Right lobe of liver (tissue), 6 donors: ENCODE measurements at regions not wholly inside any gene's neighbourhood (a gene's known extent, or its start where the extent isn't known, plus 50 kb on each side); places are given as distances from the start of the nearest gene placed in this dataset.
"Not testable (repeated sequence)": the region's sequence is repeated elsewhere in the genome, so short reads cannot be mapped to it uniquely, and the experiment has no call there.

Experiments
- ATAC-seq, 4 donors: fragments of 200-7000 bp; cut with Tn5 transposase; one replicate each; pipeline ENCODE4 v1.9.1; 2020; ENCODE audit warnings: mild to moderate bottlenecking in 4 of 4, moderate library complexity in 4 of 4
- DNase-seq, 3 donors: peaks; one replicate each; pipeline ENCODE4 v3.0.0-alpha.2; 2020
- H3K27ac ChIP-seq, 3 donors: fragments of 200-600 bp; one replicate each; pipeline ENCODE4 v1.8.0; 2022
- H3K27me3 ChIP-seq, 2 donors: fragments of 200-600 bp; one replicate each; pipeline ENCODE4 v1.8.0; 2022
- H3K36me3 ChIP-seq, 4 donors: fragments of 200-600 bp; sonication (generic) in 1 of 4; one replicate each; pipeline versions ENCODE4 v1.5.1 to v1.8.0; 2017 to 2022; ENCODE audit warnings: control low read depth in 1 of 4
- H3K4me1 ChIP-seq, 4 donors: fragments of 200-600 bp; sonication (generic) in 1 of 4; one replicate each; pipeline versions ENCODE4 v1.5.1 to v1.8.0; 2017 to 2022; ENCODE audit warnings: control low read depth in 1 of 4
- H3K4me3 ChIP-seq, 3 donors: fragments of 200-600 bp; one replicate each; pipeline ENCODE4 v1.8.0; 2022
- H3K9me3 ChIP-seq, 4 donors: fragments of 200-600 bp; sonication (generic) in 1 of 4; one replicate each; pipeline versions ENCODE4 v1.5.1 to v1.8.0; 2017 to 2022; ENCODE audit warnings: control low read depth in 1 of 4
- POLR2A ChIP-seq: fragments of 450-650 bp; IDR thresholded peaks from one replicate; pipeline ENCODE4 v1.6.1; 2017; ENCODE audit warnings: antibody characterized with exemption, mild to moderate bottlenecking
- WGBS: methylation state at CpG from one replicate; pipeline ENCODE4 v1.1.6; 2018; ENCODE audit warnings: low coverage, low lambda C conversion rate; ENCODE audit not compliant: insufficient coverage; ENCODE audit errors: missing lambda C conversion rate; 5-methylcytosine and 5-hydroxymethylcytosine counted together
- intact Hi-C, 2 donors: fragments of 100-400 bp; cut with DNase I; formaldehyde crosslinking; loops; one replicate each; pipeline versions ENCODE4 v1.11.2 to v1.14.1; 2022
- TF ChIP-seq, protein P1 (sequence below), 4 donors: fragments of 200-600 bp in 3 of 4; fragments of 450-650 bp in 1 of 4; IDR thresholded peaks; one replicate each; pipeline versions ENCODE4 v1.5.1 to v1.8.0; 2016 to 2022; ENCODE audit warnings: antibody characterized with exemption in 4 of 4, mild to moderate bottlenecking in 2 of 4
- donor health status: DM: no; HTN: yes; CAD: no.
- donor health status: DM: no; HTN: no; CAD: no.
- donor health status: DM: no; HTN: no; CAD: no.
- donor health status: DM: no; HTN: yes; CAD: no.
- donor health status: DM: no; HTN: yes; CAD: no.

DNA sequence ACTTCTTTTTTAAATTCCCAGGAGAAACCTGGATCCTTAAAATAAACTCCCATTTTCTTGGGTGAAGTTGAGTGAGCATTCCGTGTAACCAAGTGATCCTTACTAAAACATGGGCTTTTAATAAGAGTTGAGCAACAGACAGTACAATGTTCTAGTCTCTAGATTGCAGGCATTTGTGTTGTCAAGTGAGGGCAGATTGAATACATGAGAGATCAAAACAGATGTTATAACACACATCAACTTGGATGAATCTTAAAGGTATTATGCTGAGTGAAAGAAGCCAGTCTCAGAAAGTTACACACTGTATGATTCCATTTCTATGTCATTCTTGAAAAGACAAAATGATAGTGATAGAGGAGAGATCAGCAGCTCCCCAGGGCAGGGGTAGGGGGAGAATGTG, 213.9 kb upstream of the CCDC196 start:
- Histone ChIP-seq H3K4me1 (no peaks in the 10 kb centered on the region), H3K27ac (no peak overlapping the region), H3K9me3 (no peaks in the 10 kb centered on the region), H3K4me3 (no peak overlapping the region), H3K27me3 (no peaks in the 10 kb centered on the region), H3K36me3 (no peaks in the 10 kb centered on the region)
- ATAC-seq: no peak
- WGBS: 75% methylated on average over 1 of the region's 1 CpG
- TF ChIP-seq, protein P1, sequence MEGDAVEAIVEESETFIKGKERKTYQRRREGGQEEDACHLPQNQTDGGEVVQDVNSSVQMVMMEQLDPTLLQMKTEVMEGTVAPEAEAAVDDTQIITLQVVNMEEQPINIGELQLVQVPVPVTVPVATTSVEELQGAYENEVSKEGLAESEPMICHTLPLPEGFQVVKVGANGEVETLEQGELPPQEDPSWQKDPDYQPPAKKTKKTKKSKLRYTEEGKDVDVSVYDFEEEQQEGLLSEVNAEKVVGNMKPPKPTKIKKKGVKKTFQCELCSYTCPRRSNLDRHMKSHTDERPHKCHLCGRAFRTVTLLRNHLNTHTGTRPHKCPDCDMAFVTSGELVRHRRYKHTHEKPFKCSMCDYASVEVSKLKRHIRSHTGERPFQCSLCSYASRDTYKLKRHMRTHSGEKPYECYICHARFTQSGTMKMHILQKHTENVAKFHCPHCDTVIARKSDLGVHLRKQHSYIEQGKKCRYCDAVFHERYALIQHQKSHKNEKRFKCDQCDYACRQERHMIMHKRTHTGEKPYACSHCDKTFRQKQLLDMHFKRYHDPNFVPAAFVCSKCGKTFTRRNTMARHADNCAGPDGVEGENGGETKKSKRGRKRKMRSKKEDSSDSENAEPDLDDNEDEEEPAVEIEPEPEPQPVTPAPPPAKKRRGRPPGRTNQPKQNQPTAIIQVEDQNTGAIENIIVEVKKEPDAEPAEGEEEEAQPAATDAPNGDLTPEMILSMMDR (IDR thresholded peaks at IDR 0.05): no peak
- TF ChIP-seq POLR2A: no peak
- intact Hi-C loops: no loop called here
- no peak for DNase-seq

DNA sequence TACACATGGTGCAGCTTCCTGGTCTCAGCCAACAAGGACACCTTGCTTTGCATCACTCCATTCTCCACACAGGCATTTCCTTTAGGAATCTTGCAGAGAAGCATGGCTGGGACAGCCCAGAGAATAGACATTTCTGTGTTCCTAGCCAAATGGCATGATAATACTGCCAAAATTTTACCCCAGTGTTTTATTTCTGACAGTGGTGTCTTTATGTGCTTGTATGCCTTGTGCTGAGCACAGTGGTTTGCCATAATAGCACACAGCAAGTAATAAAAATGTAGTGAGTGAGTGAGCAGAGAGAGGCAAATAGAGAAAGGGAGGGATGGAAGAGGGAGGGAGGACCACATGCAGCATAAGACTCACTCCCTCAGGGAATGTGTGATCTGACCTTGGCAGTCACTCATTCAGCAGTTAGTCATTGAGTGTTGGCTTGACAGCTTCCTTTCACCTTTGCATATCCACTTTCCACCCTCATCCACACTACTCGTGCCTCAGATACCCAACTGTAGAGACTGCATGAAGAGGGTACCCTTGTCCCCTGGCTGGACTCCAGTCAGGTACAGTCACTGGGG, 212.8 kb upstream of the CCDC196 start:
- Histone ChIP-seq H3K36me3 (no peaks in the 10 kb centered on the region), H3K27me3 (no peaks in the 10 kb centered on the region), H3K4me3 (no peak overlapping the region), H3K9me3 (no peaks in the 10 kb centered on the region), H3K27ac (no peak overlapping the region), H3K4me1 (no peaks in the 10 kb centered on the region)
- intact Hi-C loops: no loop called here
- no peak for TF ChIP-seq POLR2A
- TF ChIP-seq, protein P1 (IDR thresholded peaks at IDR 0.05): no peak
- DNase-seq (no peak), ATAC-seq (no peak)
- WGBS: 43% methylated on average over 1 of the region's 1 CpG

DNA sequence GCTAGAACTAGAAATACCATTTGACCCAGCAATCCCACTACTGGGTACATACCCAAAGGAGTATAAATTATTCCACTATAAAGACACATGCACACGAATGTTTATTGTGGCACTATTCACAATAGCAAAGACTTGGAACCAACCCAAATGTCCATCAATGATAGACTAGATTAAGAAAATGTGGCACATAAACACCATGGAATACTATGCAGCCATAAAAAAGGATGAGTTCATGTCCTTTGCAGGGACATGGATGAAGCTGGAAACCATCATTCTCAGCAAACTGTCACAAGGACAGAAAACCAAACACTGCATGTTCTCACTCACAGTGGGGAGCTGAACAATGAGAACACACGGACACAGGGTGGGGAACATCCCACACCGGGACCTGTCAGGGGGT, 207.8 kb upstream of the CCDC196 start:
- intact Hi-C loops: not testable (repeated sequence)

DNA sequence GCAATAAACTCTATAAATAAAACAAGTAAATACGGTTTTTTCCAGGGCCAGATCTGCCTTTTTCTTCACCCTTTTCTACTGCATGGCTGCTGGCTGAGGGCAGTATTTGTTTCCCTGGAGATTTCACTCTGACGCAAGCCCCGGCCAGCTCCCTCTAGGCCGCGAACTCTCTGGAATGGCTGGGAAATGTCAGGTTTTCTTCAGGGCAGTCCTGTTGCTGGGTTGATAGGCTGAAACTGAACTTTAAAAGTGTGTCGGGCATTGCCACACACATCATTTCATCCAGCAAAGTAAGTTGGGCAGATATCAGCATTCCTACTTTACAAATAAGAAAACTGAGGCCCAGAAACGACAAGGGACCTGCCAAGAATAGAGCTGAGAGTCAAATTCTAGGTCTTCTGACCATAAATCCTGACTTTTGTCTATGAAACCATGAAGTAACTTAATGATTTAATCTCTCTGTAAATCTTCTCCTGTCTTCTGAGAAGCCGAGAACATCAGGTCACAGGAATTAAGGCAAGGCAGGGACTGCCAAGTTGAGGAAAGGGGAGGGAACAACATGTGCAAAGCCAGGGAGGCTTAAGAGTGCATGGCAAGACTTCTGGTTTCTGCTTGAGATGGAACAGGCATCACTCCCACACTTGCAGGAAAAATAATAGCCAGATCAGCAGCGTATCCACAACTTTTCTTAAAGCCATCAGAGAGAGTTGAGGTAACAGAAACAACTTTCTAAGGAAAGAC, 205.0 kb upstream of the CCDC196 start:
- no peaks in the 10 kb centered on the region for H3K36me3 ChIP-seq
- no peak overlapping the region for H3K4me3 ChIP-seq
- no peaks in the 10 kb centered on the region for H3K4me1 ChIP-seq
- intact Hi-C loops: no loop called here
- no peak overlapping the region for H3K27ac ChIP-seq
- WGBS: 71% methylated on average over 9 of the region's 9 CpGs
- no peaks in the 10 kb centered on the region for H3K9me3 ChIP-seq
- ATAC-seq (no peak), DNase-seq (no peak)
- TF ChIP-seq, protein P1 (IDR thresholded peaks at IDR 0.05): no peak
- no peaks in the 10 kb centered on the region for H3K27me3 ChIP-seq

More for the DNA sequence above, 207.8 kb upstream of the CCDC196 start:
- not testable (repeated sequence) for H3K4me3 ChIP-seq, DNase-seq, H3K36me3 ChIP-seq, ATAC-seq, H3K27me3 ChIP-seq, H3K4me1 ChIP-seq, H3K27ac ChIP-seq, H3K9me3 ChIP-seq
- 82% methylated on average over 3 of the region's 3 CpGs for WGBS

DNA sequence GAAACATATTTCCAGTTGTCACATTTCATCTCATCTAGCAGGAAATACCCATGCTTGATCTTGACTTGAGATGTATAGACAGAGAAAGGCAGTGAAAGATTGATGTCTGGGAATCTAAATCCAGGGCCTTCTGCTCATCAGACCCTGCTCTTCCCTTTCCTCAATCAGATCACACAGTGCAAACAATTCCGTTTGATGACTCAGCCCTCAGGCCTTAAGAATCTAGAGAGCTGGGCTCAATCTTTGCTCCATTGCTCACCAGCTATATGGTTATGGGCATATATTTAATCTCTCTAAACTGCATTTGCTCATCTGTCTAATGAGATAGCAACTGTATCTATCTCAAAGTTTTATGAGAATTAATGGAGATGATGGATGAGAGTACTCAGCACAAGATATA, 201.8 kb upstream of the CCDC196 start:
- intact Hi-C loops: no loop called here
- WGBS: 14% methylated on average over 1 of the region's 1 CpG
- ATAC-seq: no peak

More for the DNA sequence above, 201.8 kb upstream of the CCDC196 start:
- DNase-seq: no peak
- Histone ChIP-seq H3K4me3 (no peak overlapping the region), H3K27ac (no peak overlapping the region), H3K27me3 (no peaks in the 10 kb centered on the region), H3K9me3 (no peaks in the 10 kb centered on the region), H3K36me3 (no peaks in the 10 kb centered on the region), H3K4me1 (no peaks in the 10 kb centered on the region)
- TF ChIP-seq POLR2A: no peak
- TF ChIP-seq, protein P1 (IDR thresholded peaks at IDR 0.05): no peak
